Kidney (tissue), 13 donors: ENCODE measurements at regions not wholly inside any gene's neighbourhood (a gene's known extent, or its start where the extent isn't known, plus 50 kb on each side); places are given as distances from the start of the nearest gene placed in this dataset.

Experiments used
- DNase-seq, 5 donors: peaks; one replicate each; pipeline ENCODE4 v3.0.0-alpha.2; 2013 to 2020
- FAIRE-seq: peaks from 2 replicates; lab custom pipeline; 2012; peaks lifted over from hg19 to GRCh38; lab: Jason Lieb, UNC
- H3K27ac ChIP-seq, 2 donors: one replicate each; pipeline ENCODE4 v1.7.0; 2013; ENCODE audit warnings: low read depth in 2 of 2, low read length in 2 of 2, inconsistent platforms in 1 of 2
- H3K27me3 ChIP-seq: one replicate; pipeline ENCODE4 v1.7.1; 2013; ENCODE audit warnings: low read length, inconsistent platforms; ENCODE audit not compliant: control insufficient read depth, insufficient read depth
- H3K36me3 ChIP-seq, 3 donors: one replicate each; pipeline versions ENCODE4 v1.7.0 to v1.7.1; 2013; ENCODE audit warnings: low read length in 3 of 3, control low read depth in 1 of 3, inconsistent platforms in 1 of 3; ENCODE audit not compliant: insufficient read depth in 3 of 3, control insufficient read depth in 2 of 3
- H3K4me1 ChIP-seq, 3 donors: one replicate each; pipeline versions ENCODE4 v1.7.0 to v1.7.1; 2013; ENCODE audit warnings: low read length in 3 of 3, inconsistent platforms in 1 of 3, low read depth in 1 of 3; ENCODE audit not compliant: control insufficient read depth in 2 of 3, insufficient read depth in 2 of 3
- H3K4me3 ChIP-seq, 3 donors: one replicate each; pipeline versions ENCODE4 v1.7.0 to v1.8.1; 2013; ENCODE audit warnings: low read length in 3 of 3, control low read depth in 1 of 3, inconsistent platforms in 1 of 3
- H3K9ac ChIP-seq, 3 donors: one replicate each; pipeline versions ENCODE4 v1.7.0 to v1.7.1; 2013; ENCODE audit warnings: low read length in 3 of 3, control low read depth in 1 of 3, inconsistent platforms in 1 of 3
- H3K9me3 ChIP-seq, 3 donors: one replicate each; pipeline versions ENCODE4 v1.7.0 to v1.7.1; 2013; ENCODE audit warnings: low read length in 3 of 3, control low read depth in 1 of 3, inconsistent platforms in 1 of 3; ENCODE audit not compliant: control insufficient read depth in 2 of 3, insufficient read depth in 1 of 3
- intact Hi-C: fragments of 100-400 bp; cut with DNase I; formaldehyde crosslinking; loops from one replicate; pipeline ENCODE4 v1.11.1; 2022
- TF ChIP-seq, protein P1 (sequence below): IDR thresholded peaks from 3 replicates; pipeline ENCODE4 v1.5.1; 2012; ENCODE audit warnings: mild to moderate bottlenecking, moderate library complexity, borderline replicate concordance; ENCODE audit not compliant: insufficient read depth; ENCODE audit errors: extremely low read depth
- donor health status: control.
- donor health status: control.
- donor health status: control.
- donor health status: control.
- donor health status: control.
- donor health status: DM: yes; HTN: yes; CAD: no.
- donor health status: Normal renal cell carcinoma (clear cell type).

DNA sequence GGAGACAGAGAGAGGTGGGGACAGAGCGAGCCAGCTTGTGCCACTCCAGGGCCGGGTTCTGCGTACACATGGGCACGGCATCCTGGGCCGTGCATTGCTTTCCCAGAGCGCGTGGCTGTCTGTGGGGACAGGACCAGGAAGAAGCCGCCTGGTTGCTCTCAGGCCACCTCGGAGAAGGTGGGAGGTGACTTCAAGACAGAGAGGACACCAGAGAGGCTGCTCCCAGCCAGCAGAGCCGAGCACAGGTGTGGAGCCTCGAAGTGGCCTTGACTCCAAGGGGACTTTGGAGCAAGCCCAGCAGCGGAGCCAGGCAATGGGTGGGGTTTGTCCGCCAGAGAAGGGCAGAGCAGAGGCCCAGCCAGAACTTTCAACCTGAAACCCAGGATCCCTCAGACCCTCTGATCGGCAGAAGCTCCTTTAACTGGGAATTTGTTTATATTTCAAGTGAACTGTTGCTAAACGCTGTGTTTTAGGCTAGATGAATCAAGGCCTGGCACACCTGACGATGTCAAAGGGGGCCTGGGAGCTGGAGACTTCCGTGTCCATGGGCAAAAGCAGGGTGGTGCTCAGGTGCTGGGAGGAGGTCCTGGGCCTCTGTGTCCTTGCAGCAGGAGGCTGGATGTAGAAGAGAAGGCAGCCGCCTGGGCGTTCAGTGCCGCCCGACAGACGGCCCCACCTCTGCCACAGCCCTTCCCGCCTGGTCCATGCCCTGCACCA, 262.1 kb downstream of the DLL1 start:
- FAIRE-seq (no peak), DNase-seq (peak in 2 of 5 donors; percentile 30 to 59)
- Histone ChIP-seq H3K4me3 (no peak overlapping the region), H3K36me3 (no peaks in the 10 kb centered on the region), H3K27me3 (no peaks in the 10 kb centered on the region), H3K9ac (no peak overlapping the region), H3K27ac (no peak overlapping the region), H3K9me3 (peaks cover 0 to 7% (median 2%) of the 10 kb centered on the region in 3 donors), H3K4me1 (no peaks in the 10 kb centered on the region)
- intact Hi-C loops, result no loop called here
- TF ChIP-seq, protein P1, sequence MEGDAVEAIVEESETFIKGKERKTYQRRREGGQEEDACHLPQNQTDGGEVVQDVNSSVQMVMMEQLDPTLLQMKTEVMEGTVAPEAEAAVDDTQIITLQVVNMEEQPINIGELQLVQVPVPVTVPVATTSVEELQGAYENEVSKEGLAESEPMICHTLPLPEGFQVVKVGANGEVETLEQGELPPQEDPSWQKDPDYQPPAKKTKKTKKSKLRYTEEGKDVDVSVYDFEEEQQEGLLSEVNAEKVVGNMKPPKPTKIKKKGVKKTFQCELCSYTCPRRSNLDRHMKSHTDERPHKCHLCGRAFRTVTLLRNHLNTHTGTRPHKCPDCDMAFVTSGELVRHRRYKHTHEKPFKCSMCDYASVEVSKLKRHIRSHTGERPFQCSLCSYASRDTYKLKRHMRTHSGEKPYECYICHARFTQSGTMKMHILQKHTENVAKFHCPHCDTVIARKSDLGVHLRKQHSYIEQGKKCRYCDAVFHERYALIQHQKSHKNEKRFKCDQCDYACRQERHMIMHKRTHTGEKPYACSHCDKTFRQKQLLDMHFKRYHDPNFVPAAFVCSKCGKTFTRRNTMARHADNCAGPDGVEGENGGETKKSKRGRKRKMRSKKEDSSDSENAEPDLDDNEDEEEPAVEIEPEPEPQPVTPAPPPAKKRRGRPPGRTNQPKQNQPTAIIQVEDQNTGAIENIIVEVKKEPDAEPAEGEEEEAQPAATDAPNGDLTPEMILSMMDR, result no peak

DNA sequence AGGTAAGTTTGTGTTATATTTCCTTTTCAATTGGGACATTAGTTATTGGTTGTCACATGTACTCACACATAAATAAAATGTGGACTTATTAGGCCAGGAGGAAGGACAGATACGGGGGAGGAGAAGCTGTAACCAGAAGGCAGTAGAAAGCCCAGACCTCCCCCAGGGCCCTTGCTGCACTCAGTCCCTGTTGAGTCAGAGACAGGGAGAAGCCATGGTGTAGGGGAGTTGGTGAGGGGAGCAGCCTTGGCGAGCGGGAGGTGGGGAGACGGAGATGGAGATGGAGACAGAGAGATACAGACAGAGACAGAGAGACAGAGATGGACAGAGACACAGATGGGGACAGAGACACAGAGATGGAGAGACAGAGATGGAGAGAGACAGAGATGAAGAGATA, 263.2 kb downstream of the DLL1 start:
- H3K4me1 ChIP-seq, result no peaks in the 10 kb centered on the region
- DNase-seq, result peak in 1 of 5 donors; percentile 34
- H3K4me3 ChIP-seq, result no peak overlapping the region
- intact Hi-C loops, result no loop called here
- FAIRE-seq, result no peak
- no peaks in the 10 kb centered on the region for H3K36me3 ChIP-seq
- H3K27me3 ChIP-seq, result no peaks in the 10 kb centered on the region
- H3K9me3 ChIP-seq, result no peaks in the 10 kb centered on the region
- no peak overlapping the region for H3K9ac ChIP-seq
- TF ChIP-seq, protein P1, result no peak
- no peak overlapping the region for H3K27ac ChIP-seq

DNA sequence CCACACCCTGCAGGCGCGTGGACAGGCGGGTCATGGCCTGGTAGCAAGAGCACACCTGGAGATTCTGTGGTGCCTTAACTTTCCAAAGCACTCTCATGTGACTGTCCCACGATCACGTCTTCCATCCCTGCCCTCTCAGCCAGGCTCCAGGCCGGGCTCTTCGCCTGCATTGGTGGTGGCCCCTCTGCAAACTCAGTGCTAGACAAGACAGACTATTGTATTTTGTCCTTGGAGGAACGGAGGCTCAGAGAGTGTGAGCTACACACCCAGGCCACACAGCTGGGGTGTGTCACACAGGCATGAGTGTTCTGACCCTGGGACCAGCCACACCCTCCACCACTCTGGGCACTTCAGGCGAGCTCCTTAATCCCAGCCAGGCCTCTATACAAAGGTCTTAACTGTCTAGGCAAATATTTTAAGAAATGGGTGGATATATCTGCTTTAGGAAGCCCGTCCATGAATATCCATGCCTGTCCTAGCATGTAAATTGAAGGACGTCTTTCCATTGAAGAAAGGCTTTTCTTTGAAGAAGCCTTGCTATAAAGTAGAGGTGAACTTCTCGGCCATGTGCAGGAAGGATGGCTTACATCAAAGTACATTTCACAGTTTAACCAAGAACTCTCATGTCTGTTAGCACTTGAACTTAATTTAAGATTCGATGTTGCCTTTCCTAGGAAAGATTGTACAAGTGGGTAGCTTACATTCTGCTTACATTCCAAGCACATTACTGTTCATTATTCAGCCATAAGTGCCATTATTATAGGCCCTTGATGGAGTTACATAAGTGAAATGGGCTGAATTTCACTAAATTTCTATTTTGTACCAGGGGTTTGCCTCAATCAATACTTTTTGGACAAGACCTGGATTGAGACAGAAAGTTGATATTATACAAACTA, 263.9 kb downstream of the DLL1 start:
- Histone ChIP-seq H3K9me3 (no peaks in the 10 kb centered on the region), H3K9ac (no peak overlapping the region), H3K36me3 (no peaks in the 10 kb centered on the region), H3K4me1 (no peaks in the 10 kb centered on the region), H3K4me3 (no peak overlapping the region), H3K27me3 (no peaks in the 10 kb centered on the region), H3K27ac (no peak overlapping the region)
- TF ChIP-seq, protein P1, result no peak
- intact Hi-C loops, result no loop called here
- FAIRE-seq (no peak), DNase-seq (peak in 1 of 5 donors; percentile 22)
